Nephron (organoid): ENCODE measurements at regions not wholly inside any gene's neighbourhood (a gene's known extent, or its start where the extent isn't known, plus 50 kb on each side); places are given as distances from the start of the nearest gene placed in this dataset.

Experiments
- H3K27ac Mint-ChIP-seq, 3 experiments: 2 replicates each; pipeline ENCODE4 v1.8.0; 2020; ENCODE audit warnings: mixed read lengths in 3 of 3, mild to moderate bottlenecking in 2 of 3, moderate library complexity in 1 of 3
- H3K27me3 Mint-ChIP-seq: 2 replicates; pipeline ENCODE4 v1.8.0; 2021; ENCODE audit warnings: low read depth, mild to moderate bottlenecking, moderate library complexity, mixed read lengths
- H3K36me3 Mint-ChIP-seq: 2 replicates; pipeline ENCODE4 v1.8.0; 2020; ENCODE audit warnings: low read depth, mixed read lengths
- H3K4me1 Mint-ChIP-seq: 2 replicates; pipeline ENCODE4 v1.8.0; 2020; ENCODE audit warnings: mixed read lengths
- H3K4me3 Mint-ChIP-seq, 3 experiments: 2 replicates each; pipeline ENCODE4 v1.8.0; 2020; ENCODE audit warnings: mild to moderate bottlenecking in 3 of 3, mixed read lengths in 3 of 3, moderate library complexity in 2 of 3
- H3K9me3 Mint-ChIP-seq: 2 replicates; pipeline ENCODE4 v1.8.0; 2020; ENCODE audit warnings: mixed read lengths
- CTCF ChIP-seq, 3 experiments: fragments of 200-600 bp; sonication (generic); IDR thresholded peaks; one replicate each; pipeline ENCODE4 v1.5.0; 2021; ENCODE audit warnings: antibody characterized with exemption in 3 of 3; ENCODE audit not compliant: unreplicated experiment in 3 of 3

- H3K4me1 Mint-ChIP-seq, result peaks cover 54% of the 10 kb centered on the region
- H3K27ac Mint-ChIP-seq, result peak overlapping the region; percentile 79 to 84 (median 84)
- peaks cover 24% of the 10 kb centered on the region for H3K9me3 Mint-ChIP-seq
- H3K4me3 Mint-ChIP-seq, result no peak overlapping the region
- H3K36me3 Mint-ChIP-seq, result peaks cover 19% of the 10 kb centered on the region
- no peak for TF ChIP-seq CTCF (IDR thresholded peaks at IDR 0.05; ENCODE audit: unreplicated experiment in 3 of 3)
- no peaks in the 10 kb centered on the region for H3K27me3 Mint-ChIP-seq
Observed at GRCh38 chr12:19577281-19577530, 137.9 kb downstream of the AEBP2 start.

- Mint-ChIP-seq H3K4me3 (no peak overlapping the region), H3K36me3 (peaks cover 38% of the 10 kb centered on the region), H3K4me1 (no peaks in the 10 kb centered on the region)
Observed at GRCh38 chr12:19584732-19585131, 145.4 kb downstream of the AEBP2 start.

GRCh38 chr12:19588951-19589350, 149.7 kb downstream of the AEBP2 start:
- Mint-ChIP-seq H3K9me3 (peaks cover 18% of the 10 kb centered on the region), H3K4me1 (no peaks in the 10 kb centered on the region), H3K36me3 (peaks cover 18% of the 10 kb centered on the region), H3K4me3 (no peak overlapping the region), H3K27me3 (no peaks in the 10 kb centered on the region), H3K27ac (no peak overlapping the region)
- TF ChIP-seq CTCF (IDR thresholded peaks at IDR 0.05; ENCODE audit: unreplicated experiment in 3 of 3), result no peak

More at GRCh38 chr12:19584732-19585131, 145.4 kb downstream of the AEBP2 start:
- Mint-ChIP-seq H3K27ac (no peak overlapping the region), H3K9me3 (peaks cover 46% of the 10 kb centered on the region), H3K27me3 (no peaks in the 10 kb centered on the region)
- no peak for TF ChIP-seq CTCF (IDR thresholded peaks at IDR 0.05; ENCODE audit: unreplicated experiment in 3 of 3)

- H3K36me3 Mint-ChIP-seq, result no peaks in the 10 kb centered on the region
- H3K9me3 Mint-ChIP-seq, result no peaks in the 10 kb centered on the region
- H3K4me1 Mint-ChIP-seq, result peaks cover 14% of the 10 kb centered on the region
- no peak for TF ChIP-seq CTCF (IDR thresholded peaks at IDR 0.05; ENCODE audit: unreplicated experiment in 3 of 3)
- no peak overlapping the region for H3K4me3 Mint-ChIP-seq
- H3K27me3 Mint-ChIP-seq, result no peaks in the 10 kb centered on the region
- H3K27ac Mint-ChIP-seq, result no peak overlapping the region
Observed at GRCh38 chr12:19591951-19592350, 152.7 kb downstream of the AEBP2 start.

GRCh38 chr12:19596434-19597166, 157.3 kb downstream of the AEBP2 start:
- Mint-ChIP-seq H3K27me3 (no peaks in the 10 kb centered on the region), H3K4me3 (no peak overlapping the region), H3K9me3 (no peaks in the 10 kb centered on the region), H3K27ac (peak overlapping the region in 2 of 3 experiments; percentile 70 to 91), H3K36me3 (no peaks in the 10 kb centered on the region), H3K4me1 (peaks cover 28% of the 10 kb centered on the region)
- TF ChIP-seq CTCF (IDR thresholded peaks at IDR 0.05; ENCODE audit: unreplicated experiment in 3 of 3), result no peak
